ENCODE measurements at regions not wholly inside any gene's neighbourhood (a gene's known extent, or its start where the extent isn't known, plus 50 kb on each side); places are given as distances from the start of the nearest gene placed in this dataset.
"Not testable (repeated sequence)": the region's sequence is repeated elsewhere in the genome, so short reads cannot be mapped to it uniquely, and the experiment has no call there.

DNA sequence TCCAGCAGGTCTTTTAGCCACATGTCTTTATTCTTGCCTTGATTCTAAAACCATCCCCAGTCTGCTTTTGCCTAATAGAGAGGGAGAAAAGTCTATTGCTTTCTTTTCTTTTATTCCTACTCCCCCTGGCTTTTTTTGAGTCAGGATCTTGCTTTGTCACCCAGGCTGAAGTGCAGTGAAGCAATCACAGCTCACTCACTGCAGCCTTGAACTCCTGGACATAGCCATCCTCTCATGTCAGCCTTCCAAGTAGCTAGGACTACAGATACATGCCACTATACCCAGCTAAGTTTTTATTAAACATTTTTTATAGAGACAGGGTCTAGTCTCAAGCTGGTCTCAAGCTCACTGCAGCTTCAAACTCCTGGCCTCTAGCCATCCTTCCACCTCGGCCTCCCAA lies 72.5 kb upstream of the PAXBP1 start:
- TF ChIP-seq Cebpa-rat (IDR thresholded peaks at IDR 0.05): no peak
- Histone ChIP-seq H3K27me3 (no peaks in the 10 kb centered on the region), H3K4me2 (peak overlapping the region in 1 of 11 experiments; percentile 0; a peak in 2 of 22 replicates), H3K4me1 (peaks cover 0 to 8% (median 0%) of the 10 kb centered on the region in 10 experiments; a peak in 1 of 20 replicates), H3K4me3 (no peak overlapping the region), H3K36me3 (no peaks in the 10 kb centered on the region), H3K27ac (no peak overlapping the region), H4K20me1 (no peaks in the 10 kb centered on the region), H3K9ac (no peak overlapping the region), H3K9me3 (replicated peaks in 1 of 11) (no peaks in the 10 kb centered on the region)

DNA sequence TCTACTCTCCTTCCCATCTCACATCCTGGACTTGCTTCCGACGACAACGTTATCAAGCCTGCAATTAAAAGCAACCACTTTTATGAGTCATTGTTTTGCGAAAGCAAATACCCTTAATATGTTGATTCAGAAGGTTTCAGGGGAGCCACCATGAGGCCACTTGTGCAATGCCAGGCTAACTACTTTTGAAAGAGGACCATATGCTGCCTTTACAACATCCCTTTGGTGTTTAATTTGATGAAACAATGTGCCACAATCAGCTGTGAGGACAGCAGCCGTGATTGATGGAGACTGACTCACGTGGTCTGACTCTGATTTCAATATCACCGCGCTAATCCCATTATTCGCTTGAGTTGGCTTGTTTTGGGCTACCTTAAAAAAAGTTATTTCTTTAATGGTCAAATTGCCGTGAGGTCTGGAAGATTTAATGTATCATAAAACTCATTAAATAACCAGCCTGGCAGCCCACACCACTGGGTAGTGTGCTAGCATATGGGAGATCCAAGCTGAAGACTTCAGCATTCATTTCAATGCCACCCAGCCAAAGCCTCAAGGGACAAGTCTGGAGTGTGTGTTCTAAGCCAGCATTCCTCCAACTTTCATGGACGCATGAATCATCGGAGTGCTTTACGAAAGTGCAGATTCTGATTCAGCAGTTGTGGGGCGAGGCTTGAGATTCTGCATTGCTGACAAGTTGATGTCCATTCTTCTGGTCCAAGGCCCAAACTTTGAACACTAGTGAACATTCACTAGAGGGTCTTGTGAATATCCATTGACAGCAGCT lies 73.3 kb upstream of the PAXBP1 start:
- Histone ChIP-seq H3K4me3 (no peak overlapping the region), H4K20me1 (no peaks in the 10 kb centered on the region), H3K27ac (no peak overlapping the region), H3K27me3 (no peaks in the 10 kb centered on the region), H3K9ac (no peak overlapping the region), H3K4me2 (peak overlapping the region in 2 of 11 experiments; percentile 0 to 6; a peak in 2 of 22 replicates), H3K36me3 (no peaks in the 10 kb centered on the region), H3K4me1 (peaks cover 0 to 8% (median 0%) of the 10 kb centered on the region in 10 experiments; a peak in 1 of 20 replicates), H3K9me3 (replicated peaks in 1 of 11) (no peaks in the 10 kb centered on the region)
- TF ChIP-seq Cebpa-rat (IDR thresholded peaks at IDR 0.05): no peak

DNA sequence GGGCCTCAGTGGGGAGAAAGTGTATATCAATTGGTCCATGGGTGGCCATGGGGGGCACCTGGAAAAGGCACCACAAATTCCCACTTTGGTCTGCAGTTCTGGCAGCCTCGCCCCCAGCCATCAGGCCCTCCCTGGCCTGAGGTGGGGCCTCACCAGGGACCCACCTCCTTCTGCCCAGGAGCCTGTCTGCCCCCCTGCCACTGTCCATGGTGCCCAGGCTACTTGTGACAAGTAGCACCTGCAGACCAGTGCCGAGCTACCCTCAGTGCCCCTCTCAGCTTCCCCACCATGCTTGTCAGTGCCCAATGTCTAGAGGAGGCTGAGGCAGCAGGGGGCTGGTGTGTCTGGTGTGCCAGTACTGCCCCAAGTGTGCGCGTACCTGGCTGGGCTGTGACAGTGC lies 87.1 kb upstream of the PAXBP1 start:
- Histone ChIP-seq H3K36me3 (peaks cover 0 to 5% (median 0%) of the 10 kb centered on the region in 11 experiments; a peak in 4 of 22 replicates), H3K9me3 (replicated peaks in 1 of 11) (peaks cover 55 to 74% (median 68%) of the 10 kb centered on the region in 11 experiments)

DNA sequence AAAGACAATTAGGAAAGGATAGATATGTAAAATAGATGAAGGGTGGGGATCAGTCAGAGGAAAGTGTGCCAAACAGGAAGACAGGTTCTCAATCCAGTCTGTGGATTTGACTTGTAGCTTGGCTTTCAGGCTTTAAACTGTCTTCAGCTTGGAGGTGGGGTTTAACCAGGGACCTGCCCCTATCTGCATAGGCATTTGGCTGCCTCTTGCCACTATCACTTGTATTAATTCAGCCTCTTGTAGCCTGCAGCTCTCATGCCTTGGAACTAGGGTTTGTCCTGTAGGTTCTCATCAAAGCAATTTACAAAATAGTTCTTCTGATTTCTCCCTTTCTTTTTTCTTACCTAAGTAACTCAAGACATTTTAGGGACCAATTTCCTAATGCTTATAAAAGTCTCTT lies 88.8 kb upstream of the PAXBP1 start:
- Histone ChIP-seq H3K36me3 (peaks cover 0 to 5% (median 0%) of the 10 kb centered on the region in 11 experiments; a peak in 3 of 22 replicates), H3K27ac (no peak overlapping the region), H3K4me1 (peaks cover 0 to 4% (median 0%) of the 10 kb centered on the region in 10 experiments; a peak in 1 of 20 replicates), H3K9me3 (replicated peaks in 1 of 11) (peaks cover 40 to 56% (median 53%) of the 10 kb centered on the region in 11 experiments), H3K4me2 (no peak overlapping the region), H3K4me3 (no peak overlapping the region), H4K20me1 (no peaks in the 10 kb centered on the region), H3K27me3 (no peaks in the 10 kb centered on the region), H3K9ac (no peak overlapping the region)
- no peak for TF ChIP-seq Cebpa-rat (IDR thresholded peaks at IDR 0.05)

More for the DNA sequence above, 87.1 kb upstream of the PAXBP1 start:
- Histone ChIP-seq H3K4me1 (peaks cover 0 to 4% (median 0%) of the 10 kb centered on the region in 10 experiments; a peak in 1 of 20 replicates), H3K27ac (no peak overlapping the region), H3K9ac (no peak overlapping the region), H3K4me2 (no peak overlapping the region), H4K20me1 (no peaks in the 10 kb centered on the region), H3K4me3 (peak overlapping the region in 2 of 10 experiments; percentile 1 to 3; a peak in 1 of 20 replicates), H3K27me3 (no peaks in the 10 kb centered on the region)
- TF ChIP-seq Cebpa-rat (IDR thresholded peaks at IDR 0.05): no peak

DNA sequence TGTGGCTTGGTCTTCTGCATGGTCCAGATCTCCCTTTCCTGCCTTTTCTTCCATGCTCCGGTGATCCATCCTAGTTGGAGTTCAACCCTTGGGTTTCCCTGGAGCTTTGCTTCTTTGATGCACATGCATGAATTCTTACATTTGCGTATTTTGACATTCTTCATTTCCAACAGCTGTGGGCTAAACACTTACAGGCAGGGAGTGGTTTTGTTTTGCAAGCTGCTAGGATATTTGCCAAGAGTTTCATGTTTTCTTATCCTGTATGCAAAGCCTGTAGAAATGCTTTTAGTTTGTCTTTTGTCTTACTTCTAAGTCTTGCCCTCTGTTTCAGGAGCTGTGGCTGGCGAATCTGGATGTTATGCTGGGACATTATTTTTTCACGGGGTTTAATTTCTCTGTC lies 90.3 kb upstream of the PAXBP1 start:
- H3K36me3 ChIP-seq: peaks cover 0 to 5% (median 0%) of the 10 kb centered on the region in 11 experiments; a peak in 3 of 22 replicates
- no peaks in the 10 kb centered on the region for H3K27me3 ChIP-seq
- peaks cover 37 to 42% (median 40%) of the 10 kb centered on the region in 11 experiments for H3K9me3 ChIP-seq (replicated peaks in 1 of 11)

DNA sequence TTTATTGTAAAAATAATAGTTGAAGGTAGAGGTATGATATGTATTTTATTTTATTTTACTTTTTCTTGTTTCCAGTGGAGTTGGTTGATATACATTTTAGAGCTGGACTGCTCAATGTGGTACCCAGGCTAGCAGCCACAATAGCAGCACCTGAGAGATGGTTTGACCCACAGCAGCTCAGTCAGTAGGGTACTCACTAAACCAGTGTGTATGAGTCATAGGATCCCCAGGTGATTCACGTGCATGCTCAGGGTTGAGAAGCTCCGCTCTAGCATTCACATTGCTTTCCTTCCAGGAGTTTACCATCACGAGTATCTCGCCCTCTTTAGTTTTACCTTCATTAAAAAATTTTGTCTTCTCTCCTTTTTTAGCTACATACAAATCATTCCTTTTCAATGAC lies 96.0 kb upstream of the PAXBP1 start:
- Histone ChIP-seq H3K4me3 (no peak overlapping the region), H4K20me1 (no peaks in the 10 kb centered on the region), H3K9me3 (replicated peaks in 1 of 11) (peaks cover 0 to 9% (median 4%) of the 10 kb centered on the region in 11 experiments; a peak in 4 of 22 replicates), H3K4me2 (no peak overlapping the region), H3K36me3 (no peaks in the 10 kb centered on the region), H3K9ac (no peak overlapping the region), H3K27ac (no peak overlapping the region), H3K4me1 (peaks cover 0 to 4% (median 0%) of the 10 kb centered on the region in 10 experiments; a peak in 1 of 20 replicates), H3K27me3 (no peaks in the 10 kb centered on the region)
- no peak for TF ChIP-seq Cebpa-rat (IDR thresholded peaks at IDR 0.05)

More for the DNA sequence above, 90.3 kb upstream of the PAXBP1 start:
- no peak overlapping the region for H3K4me3 ChIP-seq
- no peak overlapping the region for H3K4me2 ChIP-seq
- TF ChIP-seq Cebpa-rat (IDR thresholded peaks at IDR 0.05): no peak
- no peak overlapping the region for H3K9ac ChIP-seq
- no peaks in the 10 kb centered on the region for H4K20me1 ChIP-seq
- H3K27ac ChIP-seq: no peak overlapping the region
- peaks cover 0 to 4% (median 0%) of the 10 kb centered on the region in 10 experiments; a peak in 1 of 20 replicates for H3K4me1 ChIP-seq

DNA sequence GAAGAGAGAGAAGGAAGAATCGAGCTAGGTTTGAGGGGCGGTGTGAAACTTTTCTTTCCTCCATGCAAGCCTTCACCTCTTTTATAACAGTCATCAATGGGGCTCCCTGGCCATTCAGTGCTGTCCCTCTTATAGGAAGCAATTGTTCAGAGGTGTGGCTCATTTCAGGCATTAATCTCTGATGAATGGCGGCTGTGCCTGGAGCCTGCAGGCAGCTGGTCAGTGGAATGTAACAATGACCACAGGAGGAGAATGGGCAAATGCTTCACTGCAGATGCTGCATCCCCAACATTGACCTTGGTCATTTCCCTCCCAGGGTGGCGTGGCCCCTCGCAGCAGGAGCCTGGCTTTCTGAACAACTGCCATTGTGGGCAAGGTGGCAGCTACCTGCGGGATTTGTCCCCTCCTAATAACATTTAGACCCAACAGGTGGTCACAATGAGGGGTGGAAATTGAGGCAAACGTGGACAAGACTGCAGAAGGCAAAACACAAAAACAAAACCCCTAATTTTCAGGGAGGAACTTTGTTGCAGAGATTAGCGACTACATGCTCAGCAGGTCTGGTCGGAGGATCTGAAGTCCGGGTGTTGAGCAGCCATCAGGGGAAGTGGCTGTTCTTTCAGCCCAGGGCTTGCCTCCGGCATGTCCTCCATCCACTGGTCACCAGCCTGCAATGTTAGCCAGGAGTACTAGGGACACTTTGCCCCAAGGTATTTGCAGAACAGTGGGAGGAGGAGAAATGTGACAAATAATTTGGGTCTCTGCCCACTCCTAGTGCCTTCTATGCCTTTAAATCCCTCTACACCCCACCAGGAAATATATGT lies 97.3 kb upstream of the PAXBP1 start:
- TF ChIP-seq Cebpa-rat (IDR thresholded peaks at IDR 0.05): no peak
- H3K36me3 ChIP-seq: no peaks in the 10 kb centered on the region
- no peaks in the 10 kb centered on the region for H3K27me3 ChIP-seq
- H3K4me3 ChIP-seq: no peak overlapping the region
- H3K27ac ChIP-seq: no peak overlapping the region
- H3K4me2 ChIP-seq: no peak overlapping the region
- no peak overlapping the region for H3K9ac ChIP-seq
- peaks cover 0 to 16% (median 6%) of the 10 kb centered on the region in 11 experiments; a peak in 6 of 22 replicates for H3K9me3 ChIP-seq (replicated peaks in 1 of 11)
- H3K4me1 ChIP-seq: no peaks in the 10 kb centered on the region
- no peaks in the 10 kb centered on the region for H4K20me1 ChIP-seq

DNA sequence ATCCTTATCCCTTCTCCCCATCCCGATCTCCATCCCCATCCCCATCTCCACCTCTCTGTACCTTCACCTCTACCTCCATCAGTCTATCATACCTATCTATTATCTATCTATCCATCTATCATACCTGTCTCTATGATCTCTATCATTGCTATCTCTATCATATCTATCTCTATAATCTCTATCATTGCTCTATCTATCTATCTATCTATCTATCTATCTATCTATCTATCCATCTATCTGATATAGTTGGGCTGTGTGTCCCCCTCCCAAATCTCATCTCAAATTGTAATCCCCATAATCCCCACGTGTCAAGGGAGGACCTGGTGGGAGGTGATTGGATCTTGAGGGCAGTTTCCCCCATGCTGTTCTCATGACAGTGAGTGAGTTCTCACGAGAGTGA lies 97.9 kb upstream of the PAXBP1 start:
- Histone ChIP-seq H3K27ac (no peak overlapping the region), H3K27me3 (no peaks in the 10 kb centered on the region), H3K4me1 (no peaks in the 10 kb centered on the region), H3K9me3 (replicated peaks in 1 of 11) (peaks cover 0 to 16% (median 6%) of the 10 kb centered on the region in 11 experiments; a peak in 6 of 22 replicates), H3K4me2 (no peak overlapping the region), H3K9ac (no peak overlapping the region), H3K36me3 (no peaks in the 10 kb centered on the region), H4K20me1 (no peaks in the 10 kb centered on the region), H3K4me3 (no peak overlapping the region)
- TF ChIP-seq Cebpa-rat (IDR thresholded peaks at IDR 0.05): no peak

DNA sequence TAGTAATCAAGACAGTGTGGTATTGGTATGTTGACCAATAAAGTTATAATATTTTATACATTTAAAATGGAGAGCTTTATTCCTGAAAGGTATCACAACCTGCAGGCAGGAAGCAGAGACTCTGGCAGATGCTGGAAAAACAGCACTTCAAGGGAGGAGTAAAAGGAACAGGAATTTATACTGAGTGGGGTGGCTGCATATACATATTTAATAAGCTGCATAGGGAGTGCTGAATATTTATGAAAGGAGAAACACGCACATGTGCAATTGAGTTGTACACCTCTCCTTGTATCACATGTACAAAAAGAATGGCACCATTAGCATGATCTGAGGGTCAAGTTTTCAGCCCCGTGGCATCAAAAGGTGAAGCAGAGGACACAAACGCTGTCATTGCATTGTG lies 104.9 kb upstream of the PAXBP1 start:
- Histone ChIP-seq H4K20me1 (no peaks in the 10 kb centered on the region), H3K27me3 (no peaks in the 10 kb centered on the region), H3K4me2 (no peak overlapping the region), H3K9me3 (replicated peaks in 1 of 11) (peaks cover 0 to 12% (median 3%) of the 10 kb centered on the region in 11 experiments; a peak in 5 of 22 replicates), H3K36me3 (no peaks in the 10 kb centered on the region), H3K4me1 (peaks cover 0 to 28% (median 3%) of the 10 kb centered on the region in 10 experiments; a peak in 8 of 20 replicates), H3K27ac (no peak overlapping the region), H3K9ac (no peak overlapping the region), H3K4me3 (no peak overlapping the region)
- TF ChIP-seq Cebpa-rat (IDR thresholded peaks at IDR 0.05): no peak

DNA sequence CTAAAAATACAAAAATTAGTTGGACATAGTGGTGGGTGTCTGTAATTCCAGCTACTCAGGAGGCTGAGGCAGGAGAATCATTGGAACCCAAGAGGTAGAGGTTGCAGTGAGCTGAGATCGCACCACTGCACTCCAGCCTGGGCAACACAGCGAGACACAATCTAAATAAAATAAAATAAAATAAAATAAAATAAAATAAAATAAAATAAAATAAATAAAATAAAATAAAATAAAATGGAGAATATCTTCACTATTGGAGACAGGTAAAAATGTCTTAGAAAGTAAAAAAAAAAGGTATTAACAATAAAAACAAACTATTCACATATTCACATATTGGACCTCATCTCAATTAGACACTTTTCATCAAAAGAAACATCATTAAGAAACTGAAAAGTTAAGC lies 106.3 kb upstream of the PAXBP1 start:
- Histone ChIP-seq H3K4me2 (peak overlapping the region in 2 of 11 experiments; percentile 54 to 75; a peak in 1 of 22 replicates), H3K4me1 (peaks cover 0 to 32% (median 3%) of the 10 kb centered on the region in 10 experiments; a peak in 8 of 20 replicates)
- H3K27me3 ChIP-seq; H3K4me3 ChIP-seq; H3K9ac ChIP-seq; H4K20me1 ChIP-seq; H3K36me3 ChIP-seq; H3K9me3 ChIP-seq (replicated peaks in 1 of 11); H3K27ac ChIP-seq: not testable (repeated sequence)
